ENCODE measurements at regions not wholly inside any gene's neighbourhood (a gene's known extent, or its start where the extent isn't known, plus 50 kb on each side); places are given as distances from the start of the nearest gene placed in this dataset.

- H3K4me1 ChIP-seq (ENCODE audit: control insufficient read depth, insufficient read depth, low read length), result no peaks in the 10 kb centered on the region
- TF ChIP-seq MTA2 (IDR thresholded peaks at IDR 0.05; ENCODE audit: low read depth) (no peak), WRNIP1 (IDR thresholded peaks at IDR 0.05; ENCODE audit: borderline replicate concordance, low read depth, low read length) (no peak), NFYA (IDR thresholded peaks at IDR 0.05; ENCODE audit: borderline replicate concordance, low read depth, low read length) (no peak), DPF2 (IDR thresholded peaks at IDR 0.05) (no peak), HSF1 (IDR thresholded peaks at IDR 0.05; ENCODE audit: low read depth, low read length) (no peak), JUNB (IDR thresholded peaks at IDR 0.05) (no peak), CHD2 (IDR thresholded peaks at IDR 0.05; ENCODE audit: borderline replicate concordance, low read depth, low read length) (no peak)
- RAD21 ChIA-PET (ENCODE audit: unreplicated experiment), result no interaction called here
- no peaks in the 10 kb centered on the region for H3K9me3 ChIP-seq (replicated peaks; ENCODE audit: control insufficient read depth, insufficient read depth, low read length)
- CTCF ChIA-PET, result no interaction called here
- no peak for DNase-seq (ENCODE audit: low read depth, low spot score)
- SMC1A ChIA-PET (ENCODE audit: uncharacterized antibody, unreplicated experiment), result no interaction called here
- no peaks in the 10 kb centered on the region for H3K36me3 ChIP-seq (ENCODE audit: control insufficient read depth in 2 of 2, insufficient read depth in 2 of 2, low read length in 1 of 2)
- no peak for ATAC-seq
- in situ Hi-C loops (cut with MboI), result no loop called here
- 3% methylated on average over 2 of the region's 2 CpGs for WGBS (ENCODE audit: insufficient coverage, insufficient replicate concordance, low lambda C conversion rate, missing lambda C conversion rate)
- no TSS peak for BruUV-seq (replicated peaks)
- no peaks in the 10 kb centered on the region for H3K27me3 ChIP-seq (replicated peaks in 1 of 2; ENCODE audit: control insufficient read depth in 2 of 2, insufficient read depth in 2 of 2, low read length in 1 of 2)
- H3K79me2 ChIP-seq (ENCODE audit: control insufficient read depth, insufficient read depth, low read length), result no peaks in the 10 kb centered on the region
- no peaks in the 10 kb centered on the region for H4K20me1 ChIP-seq (ENCODE audit: control insufficient read depth, insufficient read depth)
- no peak overlapping the region for H3K4me2 ChIP-seq (ENCODE audit: control insufficient read depth, insufficient read depth)
- H3K4me3 ChIP-seq, result no peak overlapping the region
- H2AFZ ChIP-seq (ENCODE audit: control insufficient read depth, low read depth, low read length), result no peak overlapping the region
- intact Hi-C loops (cut with micrococcal nuclease; ENCODE audit: unreplicated experiment), result no loop called here
- H3K9ac ChIP-seq (ENCODE audit: control insufficient read depth, insufficient read depth, low read length), result no peak overlapping the region
- POLR2A ChIA-PET, result no interaction called here
- no peak overlapping the region for H3K27ac ChIP-seq (ENCODE audit: control insufficient read depth, insufficient read depth)
- no peak for FAIRE-seq
Measured at GRCh38 chr7:79716329-79716728, 262.9 kb upstream of the MAGI2 start.

DNA sequence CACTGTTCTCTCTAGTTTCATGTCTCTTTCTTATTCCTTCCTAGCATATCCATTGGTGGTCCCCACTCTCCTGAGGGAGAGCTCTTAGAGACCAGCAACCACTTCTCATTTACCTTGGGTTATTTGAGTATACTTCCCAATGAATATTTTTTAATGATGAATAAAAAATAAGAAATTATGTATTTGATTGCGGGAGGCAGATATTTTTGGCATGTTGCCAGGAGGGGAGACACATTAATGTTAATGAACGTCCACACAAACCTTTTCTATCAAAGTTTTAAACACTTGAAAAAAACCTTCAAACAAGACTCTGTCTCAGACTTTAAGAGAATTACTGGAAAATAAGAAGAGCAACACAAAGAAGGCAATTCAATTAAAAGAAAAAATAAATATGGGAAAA, 260.6 kb upstream of the MAGI2 start:
- Histone ChIP-seq H3K9me3 (replicated peaks; ENCODE audit: control insufficient read depth, insufficient read depth, low read length) (no peaks in the 10 kb centered on the region), H3K27me3 (replicated peaks in 1 of 2; ENCODE audit: control insufficient read depth in 2 of 2, insufficient read depth in 2 of 2, low read length in 1 of 2) (no peaks in the 10 kb centered on the region), H3K36me3 (ENCODE audit: control insufficient read depth in 2 of 2, insufficient read depth in 2 of 2, low read length in 1 of 2) (no peaks in the 10 kb centered on the region), H3K4me1 (ENCODE audit: control insufficient read depth, insufficient read depth, low read length) (no peaks in the 10 kb centered on the region), H3K27ac (ENCODE audit: control insufficient read depth, insufficient read depth) (no peak overlapping the region), H2AFZ (ENCODE audit: control insufficient read depth, low read depth, low read length) (no peak overlapping the region), H4K20me1 (ENCODE audit: control insufficient read depth, insufficient read depth) (no peaks in the 10 kb centered on the region), H3K9ac (ENCODE audit: control insufficient read depth, insufficient read depth, low read length) (no peak overlapping the region), H3K79me2 (ENCODE audit: control insufficient read depth, insufficient read depth, low read length) (no peaks in the 10 kb centered on the region), H3K4me3 (no peak overlapping the region), H3K4me2 (ENCODE audit: control insufficient read depth, insufficient read depth) (no peak overlapping the region)
- POLR2A ChIA-PET, result no interaction called here
- BruUV-seq (replicated peaks), result no TSS peak
- CTCF ChIA-PET, result no interaction called here
- 0% methylated on average over 2 of the region's 2 CpGs for WGBS (ENCODE audit: insufficient coverage, insufficient replicate concordance, low lambda C conversion rate, missing lambda C conversion rate)
- DNase-seq (ENCODE audit: low read depth, low spot score) (no peak), FAIRE-seq (no peak), ATAC-seq (no peak)
- SMC1A ChIA-PET (ENCODE audit: uncharacterized antibody, unreplicated experiment), result no interaction called here
- in situ Hi-C loops (cut with MboI), result no loop called here
- intact Hi-C loops (cut with micrococcal nuclease; ENCODE audit: unreplicated experiment), result no loop called here
- RAD21 ChIA-PET (ENCODE audit: unreplicated experiment), result no interaction called here
- no peak for TF ChIP-seq GABPA (IDR thresholded peaks at IDR 0.05; ENCODE audit: low read depth)
- TF ChIP-seq, protein P1, sequence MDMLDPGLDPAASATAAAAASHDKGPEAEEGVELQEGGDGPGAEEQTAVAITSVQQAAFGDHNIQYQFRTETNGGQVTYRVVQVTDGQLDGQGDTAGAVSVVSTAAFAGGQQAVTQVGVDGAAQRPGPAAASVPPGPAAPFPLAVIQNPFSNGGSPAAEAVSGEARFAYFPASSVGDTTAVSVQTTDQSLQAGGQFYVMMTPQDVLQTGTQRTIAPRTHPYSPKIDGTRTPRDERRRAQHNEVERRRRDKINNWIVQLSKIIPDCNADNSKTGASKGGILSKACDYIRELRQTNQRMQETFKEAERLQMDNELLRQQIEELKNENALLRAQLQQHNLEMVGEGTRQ (IDR thresholded peaks at IDR 0.05; ENCODE audit: borderline replicate concordance, low read depth, low read length), result no peak
- no peak for TF ChIP-seq POLR2A (IDR thresholded peaks at IDR 0.05; ENCODE audit: low read depth, low read length)
- TF ChIP-seq HDGF (IDR thresholded peaks at IDR 0.05), result no peak
- no peak for TF ChIP-seq E2F8 (IDR thresholded peaks at IDR 0.05; ENCODE audit: low read depth, partially characterized antibody)
- TF ChIP-seq, protein P2, sequence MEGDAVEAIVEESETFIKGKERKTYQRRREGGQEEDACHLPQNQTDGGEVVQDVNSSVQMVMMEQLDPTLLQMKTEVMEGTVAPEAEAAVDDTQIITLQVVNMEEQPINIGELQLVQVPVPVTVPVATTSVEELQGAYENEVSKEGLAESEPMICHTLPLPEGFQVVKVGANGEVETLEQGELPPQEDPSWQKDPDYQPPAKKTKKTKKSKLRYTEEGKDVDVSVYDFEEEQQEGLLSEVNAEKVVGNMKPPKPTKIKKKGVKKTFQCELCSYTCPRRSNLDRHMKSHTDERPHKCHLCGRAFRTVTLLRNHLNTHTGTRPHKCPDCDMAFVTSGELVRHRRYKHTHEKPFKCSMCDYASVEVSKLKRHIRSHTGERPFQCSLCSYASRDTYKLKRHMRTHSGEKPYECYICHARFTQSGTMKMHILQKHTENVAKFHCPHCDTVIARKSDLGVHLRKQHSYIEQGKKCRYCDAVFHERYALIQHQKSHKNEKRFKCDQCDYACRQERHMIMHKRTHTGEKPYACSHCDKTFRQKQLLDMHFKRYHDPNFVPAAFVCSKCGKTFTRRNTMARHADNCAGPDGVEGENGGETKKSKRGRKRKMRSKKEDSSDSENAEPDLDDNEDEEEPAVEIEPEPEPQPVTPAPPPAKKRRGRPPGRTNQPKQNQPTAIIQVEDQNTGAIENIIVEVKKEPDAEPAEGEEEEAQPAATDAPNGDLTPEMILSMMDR (IDR thresholded peaks at IDR 0.05 in 2 of 3, conservative IDR thresholded peaks at IDR 0.05 in 1 of 3; ENCODE audit: control insufficient read depth in 2 of 3, extremely low read depth in 1 of 3, insufficient read depth in 1 of 3, low read depth in 3 of 3, low read length in 3 of 3), result no peak
